Calu3 (cell line): ENCODE measurements at regions not wholly inside any gene's neighbourhood (a gene's known extent, or its start where the extent isn't known, plus 50 kb on each side); places are given as distances from the start of the nearest gene placed in this dataset.

ENCODE experiments used
- BruUV-seq: library from RNA; stranded (reverse); fragments of 400-500 nt; replicated peaks from 2 replicates; lab custom pipeline; 2021; lab: Mats Ljungman, UMichigan
- CTCF ChIA-PET: fragments of 300-600 bp; sonication (Branson Sonifier 250); formaldehyde crosslinking; loops from one replicate; lab custom pipeline; 2022; ENCODE audit warnings: antibody characterized with exemption; lab: Charles Lee
- DNase-seq: peaks from one replicate; pipeline ENCODE4 v3.0.0; 2022
- H3K27ac Mint-ChIP-seq: one replicate; pipeline ENCODE4 v1.8.0; 2022; ENCODE audit warnings: mixed read lengths; ENCODE audit not compliant: unreplicated experiment
- H3K27me3 Mint-ChIP-seq: one replicate; pipeline ENCODE4 v1.8.0; 2022; ENCODE audit warnings: mixed read lengths; ENCODE audit not compliant: unreplicated experiment
- H3K36me3 Mint-ChIP-seq: one replicate; pipeline ENCODE4 v1.8.0; 2022; ENCODE audit warnings: mild to moderate bottlenecking, moderate library complexity, mixed read lengths; ENCODE audit not compliant: insufficient read depth, unreplicated experiment
- H3K4me1 Mint-ChIP-seq: one replicate; pipeline ENCODE4 v1.8.0; 2022; ENCODE audit warnings: mild to moderate bottlenecking, low read depth, mixed read lengths; ENCODE audit not compliant: unreplicated experiment
- H3K4me3 Mint-ChIP-seq: one replicate; pipeline ENCODE4 v1.8.0; 2022; ENCODE audit warnings: mild to moderate bottlenecking, low read depth, moderate library complexity, mixed read lengths; ENCODE audit not compliant: unreplicated experiment
- H3K9me3 Mint-ChIP-seq: one replicate; pipeline ENCODE4 v1.8.0; 2022; ENCODE audit warnings: low read depth, mixed read lengths; ENCODE audit not compliant: unreplicated experiment
- CTCF ChIP-seq: fragments of 200-600 bp; IDR thresholded peaks from one replicate; pipeline ENCODE4 v1.8.0; 2022; ENCODE audit warnings: antibody characterized with exemption; ENCODE audit not compliant: unreplicated experiment
- intact Hi-C: fragments of 100-400 bp; cut with micrococcal nuclease; formaldehyde crosslinking; loops from one replicate; pipeline ENCODE4 v1.10.0; 2022; ENCODE audit not compliant: unreplicated experiment

DNA sequence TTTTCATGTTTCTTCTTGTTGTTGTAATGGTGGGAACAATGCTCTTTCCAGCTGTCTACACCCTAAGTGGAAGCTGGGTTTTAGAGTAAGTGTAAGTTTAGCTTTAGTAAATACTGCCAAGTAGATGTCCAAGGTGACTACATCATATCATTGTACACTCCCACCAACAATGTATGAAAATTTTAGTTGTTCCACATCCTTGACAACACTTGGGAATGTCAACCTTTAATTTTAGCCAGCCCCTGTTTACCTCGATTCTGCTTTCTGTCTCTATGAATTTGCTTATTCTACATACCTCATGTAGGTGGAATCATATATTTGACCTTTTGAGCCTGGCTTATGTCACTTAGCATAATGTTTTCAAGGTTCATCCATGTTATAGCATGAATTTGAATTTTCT, 93.0 kb downstream of the MTPAP start:
- Mint-ChIP-seq H3K36me3 (no peaks in the 10 kb centered on the region), H3K9me3 (peaks cover 5% of the 10 kb centered on the region), H3K27ac (no peak overlapping the region), H3K27me3 (no peaks in the 10 kb centered on the region), H3K4me1 (no peaks in the 10 kb centered on the region), H3K4me3 (no peak overlapping the region)
- no peak for DNase-seq
- no peak for TF ChIP-seq CTCF
- intact Hi-C loops, result no loop called here
- CTCF ChIA-PET, result no interaction called here
- BruUV-seq, result no TSS peak

DNA sequence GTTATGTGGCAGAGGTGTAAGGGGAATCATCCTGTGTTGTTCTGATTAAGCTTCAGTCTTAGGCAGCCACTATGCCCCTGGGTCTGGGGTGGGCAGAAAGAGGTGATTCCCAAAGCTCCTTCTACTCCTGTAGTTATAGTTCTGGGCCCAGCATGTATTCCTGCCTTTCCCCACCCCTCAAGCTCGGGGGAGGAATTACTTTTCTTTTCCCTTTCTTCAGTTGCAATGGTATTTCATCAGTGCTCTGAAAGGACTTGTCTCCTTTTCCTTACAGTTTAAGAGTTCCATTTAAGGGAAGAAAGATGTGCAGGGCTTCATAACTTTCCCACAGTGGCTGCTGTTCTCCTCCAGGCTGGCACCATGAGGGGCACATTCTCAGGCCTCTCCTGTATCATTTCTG, 94.2 kb downstream of the MTPAP start:
- no peaks in the 10 kb centered on the region for H3K27me3 Mint-ChIP-seq
- intact Hi-C loops, result no loop called here
- no peak overlapping the region for H3K4me3 Mint-ChIP-seq
- H3K4me1 Mint-ChIP-seq, result no peaks in the 10 kb centered on the region
- BruUV-seq, result no TSS peak
- H3K9me3 Mint-ChIP-seq, result peaks cover 5% of the 10 kb centered on the region
- no peak overlapping the region for H3K27ac Mint-ChIP-seq
- CTCF ChIA-PET, result interaction anchor here (0.5 to 1.5 kb wide), 2 partner anchors 14 to 210 kb away, joined by 3 read pairs; no protein-coding TSS in a partner anchor
- no peaks in the 10 kb centered on the region for H3K36me3 Mint-ChIP-seq
- DNase-seq, result no peak
- no peak for TF ChIP-seq CTCF

GRCh38 chr10:30248728-30249127, 100.3 kb downstream of the MTPAP start:
- intact Hi-C loops, result no loop called here
- no TSS peak for BruUV-seq
- Mint-ChIP-seq H3K9me3 (no peaks in the 10 kb centered on the region), H3K4me3 (no peak overlapping the region), H3K4me1 (no peaks in the 10 kb centered on the region), H3K36me3 (no peaks in the 10 kb centered on the region), H3K27me3 (no peaks in the 10 kb centered on the region), H3K27ac (no peak overlapping the region)
- TF ChIP-seq CTCF, result no peak
- CTCF ChIA-PET, result no interaction called here
- no peak for DNase-seq

- H3K4me3 Mint-ChIP-seq, result no peak overlapping the region
- intact Hi-C loops, result no loop called here
- no peaks in the 10 kb centered on the region for H3K27me3 Mint-ChIP-seq
- H3K27ac Mint-ChIP-seq, result no peak overlapping the region
- BruUV-seq, result no TSS peak
- H3K9me3 Mint-ChIP-seq, result no peaks in the 10 kb centered on the region
- CTCF ChIA-PET, result no interaction called here
- TF ChIP-seq CTCF, result no peak
- no peaks in the 10 kb centered on the region for H3K4me1 Mint-ChIP-seq
- no peaks in the 10 kb centered on the region for H3K36me3 Mint-ChIP-seq
- DNase-seq, result no peak
Observed at GRCh38 chr10:30247704-30248103, 101.4 kb downstream of the MTPAP start.
